G401 (cell line): ENCODE measurements at regions not wholly inside any gene's neighbourhood (a gene's known extent, or its start where the extent isn't known, plus 50 kb on each side); places are given as distances from the start of the nearest gene placed in this dataset.
A peak's percentile ranks its signal among the peaks of the same experiment; 100 is the strongest.
"Not testable (repeated sequence)": the region's sequence is repeated elsewhere in the genome, so short reads cannot be mapped to it uniquely, and the experiment has no call there.

Experiments used
- DNase-seq: peaks from one replicate; pipeline ENCODE4 v3.0.0-alpha.2; 2015; ENCODE audit warnings: low spot score
- in situ Hi-C: cut with HindIII; loops from 2 replicates; pipeline ENCODE4 v1.10.0; 2016; ENCODE audit warnings: low sequenced_read_pairs, mixed read lengths

DNA sequence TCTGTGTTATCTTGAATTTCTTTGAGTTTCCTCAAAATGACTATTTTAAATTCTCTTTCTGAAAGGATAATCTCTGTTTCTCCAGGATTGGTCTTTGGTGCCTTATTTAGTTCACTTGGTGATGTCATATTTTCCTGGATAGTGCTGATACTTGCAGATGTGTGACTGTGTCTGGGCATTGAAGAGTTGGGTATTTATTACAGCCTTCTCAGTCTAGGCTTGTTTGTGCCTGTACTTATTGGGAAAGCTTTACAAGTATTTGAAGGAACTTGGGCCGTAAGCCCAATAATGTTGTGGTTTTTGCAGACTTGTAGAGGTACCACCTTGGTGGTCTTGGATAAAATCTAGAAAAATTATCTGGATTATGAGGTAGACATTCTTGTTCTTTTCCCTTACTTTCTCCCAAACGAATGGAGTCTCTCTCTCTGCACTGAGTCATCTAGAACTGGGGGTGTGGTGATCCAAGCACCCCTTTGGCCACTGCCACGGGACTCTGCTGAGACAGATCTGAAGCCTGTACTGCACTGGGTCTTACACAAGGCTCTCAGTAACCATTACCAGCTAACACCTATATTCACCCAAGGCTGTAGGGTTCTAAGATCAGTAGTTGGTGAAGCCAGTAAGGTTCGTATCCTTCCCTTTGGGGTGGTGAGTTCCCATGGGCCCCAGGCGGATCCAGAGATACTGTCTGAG is 703.7 kb upstream of the MGAT4C start:
- in situ Hi-C loops, result no loop called here
- no peak for DNase-seq

DNA sequence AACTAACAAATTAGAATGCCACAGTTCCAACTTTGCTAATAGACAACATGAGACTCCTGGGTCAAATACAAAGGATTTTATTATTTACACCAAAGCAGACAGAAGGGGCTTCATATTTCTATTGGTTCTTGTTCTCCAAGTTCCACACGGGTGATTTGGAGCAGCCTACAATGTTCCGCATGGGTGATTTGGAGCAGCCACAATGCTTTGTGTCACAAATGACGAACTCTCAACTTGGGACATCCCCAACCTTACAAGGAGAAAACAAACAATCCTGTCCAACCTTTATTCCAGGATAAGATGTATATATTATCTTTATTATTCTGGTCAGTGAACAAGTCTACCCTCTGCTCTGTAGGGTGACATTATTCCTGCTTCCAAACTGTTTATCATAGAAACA is 694.3 kb upstream of the MGAT4C start:
- in situ Hi-C loops, result no loop called here
- peak; percentile 14 for DNase-seq

DNA sequence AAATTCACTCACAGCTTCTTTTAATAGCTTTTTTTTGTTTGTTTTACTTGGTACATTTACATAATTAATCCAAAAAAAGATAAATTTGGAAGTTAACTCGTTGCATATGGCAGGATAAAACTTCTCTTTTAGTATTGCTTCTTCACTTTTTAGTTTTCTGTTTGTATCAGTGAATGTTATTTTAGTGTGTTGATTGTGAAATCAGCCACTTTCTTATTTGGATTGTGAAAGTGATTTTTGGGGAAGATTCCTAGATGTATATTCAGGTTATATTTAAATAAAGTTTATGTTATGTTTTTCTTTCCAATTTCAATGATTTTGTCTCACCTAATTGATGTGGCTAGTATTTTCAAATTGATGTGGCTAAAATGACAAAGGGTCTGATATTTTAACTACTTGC is 693.9 kb upstream of the MGAT4C start:
- no peak for DNase-seq
- in situ Hi-C loops, result no loop called here

DNA sequence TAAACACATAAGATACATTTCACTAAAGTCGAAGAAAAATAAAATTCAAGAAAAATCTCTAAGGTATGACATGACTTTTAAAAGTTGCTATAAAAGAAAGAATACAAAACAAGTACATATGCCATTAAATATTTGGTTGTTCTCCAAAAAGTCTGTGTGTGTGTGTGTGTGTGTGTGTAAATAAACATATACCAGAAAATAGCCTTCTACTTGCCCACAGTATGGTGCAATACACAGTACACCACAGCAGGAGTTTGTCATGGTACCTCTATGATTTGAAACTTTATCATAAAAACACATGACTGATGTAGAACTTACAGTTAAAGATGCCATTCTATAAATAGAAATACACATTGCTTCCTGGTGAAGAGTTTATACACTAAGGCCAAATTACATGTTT is 692.7 kb upstream of the MGAT4C start:
- no peak for DNase-seq
- in situ Hi-C loops, result no loop called here

DNA sequence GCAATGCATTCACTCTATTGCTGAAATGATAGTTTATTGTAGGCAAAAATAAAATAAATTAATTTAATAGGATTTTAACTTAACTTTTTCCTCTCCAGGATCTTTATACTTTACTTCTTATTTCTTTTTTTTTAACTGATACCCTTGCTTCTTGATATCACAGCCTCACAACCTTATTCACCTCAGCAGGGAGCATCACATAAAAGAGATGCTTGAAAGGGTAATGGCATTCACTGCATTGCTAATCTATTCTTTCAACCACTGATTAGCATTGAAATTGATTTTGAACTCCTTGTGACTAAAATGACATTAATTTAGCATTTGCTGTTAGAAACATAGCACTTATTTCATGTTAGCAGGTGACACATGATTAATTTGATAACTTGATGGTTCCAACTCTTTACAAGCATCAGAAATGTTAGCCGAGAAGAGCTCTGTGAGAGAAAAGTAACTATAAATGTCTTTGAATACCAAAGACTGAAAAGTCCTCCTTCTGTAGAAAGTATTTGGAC is 689.5 kb upstream of the MGAT4C start:
- in situ Hi-C loops, result no loop called here
- DNase-seq, result no peak

DNA sequence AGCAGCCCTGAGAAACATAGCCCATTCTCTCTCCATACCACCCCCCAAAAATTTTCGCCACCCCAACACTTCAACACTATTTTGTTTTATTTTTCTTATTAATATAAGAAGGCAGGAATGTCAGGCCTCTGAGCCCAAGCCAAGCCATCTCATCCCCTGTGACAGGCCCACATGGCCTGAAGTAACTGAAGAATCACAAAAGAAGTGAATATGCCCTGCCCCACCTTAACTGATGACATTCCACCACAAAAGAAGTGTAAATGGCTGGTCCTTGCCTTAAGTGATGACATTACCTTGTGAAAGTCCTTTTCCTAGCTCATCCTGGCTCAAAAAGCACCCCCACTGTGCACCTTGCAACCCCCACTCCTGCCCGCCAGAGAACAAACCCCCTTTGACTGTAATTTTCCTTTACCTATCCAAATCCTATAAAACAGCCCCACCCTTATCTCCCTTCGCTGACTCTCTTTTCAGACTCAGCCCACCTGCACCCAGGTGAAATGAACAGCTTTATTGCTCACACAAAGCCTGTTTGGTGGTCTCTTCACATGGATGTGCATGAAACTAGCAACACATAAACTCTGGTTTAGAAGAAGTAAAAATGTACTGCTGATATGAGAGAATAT is 688.1 kb upstream of the MGAT4C start:
- in situ Hi-C loops, DNase-seq: not testable (repeated sequence)

DNA sequence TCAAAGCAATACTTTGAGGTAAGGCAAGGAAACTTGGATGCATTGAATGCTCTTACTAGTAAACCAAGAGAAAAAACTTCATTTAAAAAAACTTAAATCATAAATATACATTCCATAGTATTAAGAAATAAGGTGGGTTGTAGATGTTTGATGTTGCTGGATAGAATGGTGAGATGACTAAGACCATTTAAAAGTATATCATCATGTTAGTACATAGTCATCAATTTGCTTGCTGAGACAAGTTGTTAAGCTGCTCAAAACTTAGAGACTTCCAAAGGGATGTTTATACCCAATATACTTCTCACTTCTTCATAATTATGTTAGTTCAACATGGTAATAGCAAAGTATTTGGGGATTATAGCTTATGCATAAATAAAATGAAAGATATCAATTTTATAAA is 675.5 kb upstream of the MGAT4C start:
- in situ Hi-C loops, result no loop called here
- no peak for DNase-seq

DNA sequence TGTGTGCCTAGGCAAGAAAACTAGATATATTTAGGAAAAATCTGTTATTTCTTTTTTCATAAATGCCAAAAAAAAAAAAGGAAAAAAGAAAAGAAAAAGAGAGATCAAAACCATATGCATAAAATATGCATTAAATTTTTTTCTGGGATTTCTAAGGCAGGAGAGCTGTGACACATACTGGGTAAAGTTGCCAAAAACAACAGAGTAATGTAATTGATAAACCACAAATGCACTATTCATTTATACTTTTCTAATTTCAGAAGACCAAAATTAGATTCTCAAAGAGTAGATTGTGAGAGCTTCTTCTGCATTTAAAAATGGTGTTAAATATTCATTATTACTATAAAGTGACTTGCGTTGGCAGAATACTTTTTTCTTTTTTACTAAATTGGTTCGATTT is 673.8 kb upstream of the MGAT4C start:
- in situ Hi-C loops, result no loop called here
- no peak for DNase-seq

DNA sequence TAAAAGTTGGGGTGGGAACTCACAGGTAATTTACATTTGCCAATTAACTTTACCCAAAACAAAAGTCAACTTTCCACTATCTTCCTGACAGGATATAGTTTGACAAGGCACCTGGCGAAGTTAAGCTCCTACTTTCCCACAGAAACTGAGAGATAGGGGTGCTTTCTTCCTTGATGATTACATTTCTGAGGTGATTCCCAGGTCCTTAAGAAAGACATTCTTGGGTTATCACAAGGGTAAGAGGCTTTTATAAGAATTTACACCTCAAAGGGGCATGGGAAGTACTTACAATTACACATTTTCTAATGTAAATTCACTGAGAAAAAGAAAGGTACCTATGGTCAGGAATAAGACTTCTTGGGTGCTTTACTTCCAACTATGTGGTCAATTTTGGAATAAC is 660.9 kb upstream of the MGAT4C start:
- in situ Hi-C loops, result no loop called here
- DNase-seq, result no peak

DNA sequence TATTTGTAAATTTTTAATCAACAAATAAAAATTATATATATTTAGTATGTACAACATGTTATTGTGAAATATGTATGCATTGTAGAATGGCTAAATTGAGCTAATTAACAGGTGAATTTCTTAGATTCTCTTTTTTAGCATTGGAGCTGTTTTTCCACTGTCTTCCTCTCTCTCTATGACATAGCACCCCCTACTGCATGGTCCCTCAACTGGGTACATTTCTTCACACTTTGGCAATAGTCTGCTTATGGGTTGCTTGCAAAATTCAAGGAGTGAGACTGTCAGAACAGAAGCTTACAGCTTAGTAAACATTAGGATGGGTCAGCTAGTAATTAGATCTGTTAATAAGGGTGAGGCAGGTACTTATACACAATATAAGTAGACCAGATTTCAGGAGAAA is 658.5 kb upstream of the MGAT4C start:
- no peak for DNase-seq
- in situ Hi-C loops, result no loop called here

DNA sequence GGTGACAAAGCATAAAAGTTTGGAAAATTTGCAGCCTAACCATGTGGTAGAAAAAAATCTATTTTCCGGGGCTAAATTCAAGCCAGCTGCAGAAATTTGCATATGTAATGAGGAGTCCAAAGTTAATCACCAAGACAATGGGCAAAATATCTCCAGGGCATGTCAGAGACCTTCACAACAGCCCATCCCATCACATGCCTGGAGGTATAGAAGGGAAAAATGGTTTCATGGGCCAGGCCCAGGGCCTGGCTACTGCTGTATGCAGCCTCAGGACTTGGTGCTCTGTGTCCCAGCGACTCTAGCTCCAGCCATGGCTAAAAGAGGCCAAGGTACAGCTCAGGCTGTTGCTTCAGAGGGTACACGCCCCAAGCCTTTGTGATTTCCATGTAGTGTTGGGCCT is 655.8 kb upstream of the MGAT4C start:
- in situ Hi-C loops, result no loop called here
- no peak for DNase-seq

DNA sequence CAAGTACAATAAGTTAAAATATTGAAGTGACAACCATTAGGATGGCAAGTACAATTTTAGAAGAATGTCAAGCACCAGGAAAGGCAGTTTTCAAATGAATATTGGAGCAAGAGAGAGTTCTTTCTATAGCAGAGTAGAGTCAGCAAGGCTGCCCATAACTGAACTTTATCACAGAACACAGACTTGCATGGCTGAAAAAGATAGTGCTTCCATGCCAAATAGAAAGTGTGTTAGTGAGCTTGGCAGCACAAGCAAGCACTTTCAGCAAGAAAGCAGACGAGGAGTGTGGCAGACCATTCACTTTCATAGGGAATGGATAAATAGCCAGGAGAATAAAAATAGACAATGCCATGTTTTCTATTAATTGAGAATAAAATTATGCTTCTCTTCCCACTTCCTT is 647.0 kb upstream of the MGAT4C start:
- peak; percentile 6 for DNase-seq
- in situ Hi-C loops, result no loop called here

DNA sequence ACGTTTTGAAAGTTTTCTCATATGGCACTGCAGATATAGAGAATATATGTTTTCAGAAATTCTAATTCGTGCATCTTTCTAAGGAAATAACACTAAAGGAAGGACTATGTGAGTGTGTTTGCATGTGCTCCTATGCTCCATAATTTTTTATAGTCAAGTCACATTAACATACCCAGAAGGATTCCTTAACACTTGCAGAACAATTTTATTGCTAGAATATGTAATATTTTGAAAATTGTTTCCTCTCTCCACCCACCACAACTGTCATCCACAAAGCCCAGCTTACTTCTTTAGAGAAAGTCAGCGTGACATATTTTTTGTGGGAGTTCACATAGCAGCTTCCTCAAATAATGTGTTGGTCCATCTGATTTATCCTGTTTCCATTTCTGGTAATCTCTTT is 604.6 kb upstream of the MGAT4C start:
- no peak for DNase-seq
- in situ Hi-C loops, result no loop called here

DNA sequence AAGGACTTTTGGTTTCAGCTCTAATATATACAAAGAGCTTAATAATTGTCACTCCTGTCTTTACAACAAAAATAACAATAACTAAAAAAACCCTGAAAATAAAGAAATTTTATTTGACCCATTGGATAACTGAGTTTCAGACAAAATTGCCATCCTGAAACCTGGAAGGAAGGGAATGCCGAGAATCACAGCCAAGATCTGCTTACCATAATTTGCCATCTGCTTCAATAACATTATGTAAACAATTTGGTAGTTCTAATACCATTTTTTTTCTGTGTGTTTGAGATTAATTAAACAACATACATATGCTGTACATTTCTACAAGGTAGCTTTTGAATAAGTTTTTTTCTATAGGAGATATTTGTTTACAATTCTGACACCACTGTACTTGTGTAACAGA is 596.3 kb upstream of the MGAT4C start:
- in situ Hi-C loops, result no loop called here
- peak; percentile 50 for DNase-seq

DNA sequence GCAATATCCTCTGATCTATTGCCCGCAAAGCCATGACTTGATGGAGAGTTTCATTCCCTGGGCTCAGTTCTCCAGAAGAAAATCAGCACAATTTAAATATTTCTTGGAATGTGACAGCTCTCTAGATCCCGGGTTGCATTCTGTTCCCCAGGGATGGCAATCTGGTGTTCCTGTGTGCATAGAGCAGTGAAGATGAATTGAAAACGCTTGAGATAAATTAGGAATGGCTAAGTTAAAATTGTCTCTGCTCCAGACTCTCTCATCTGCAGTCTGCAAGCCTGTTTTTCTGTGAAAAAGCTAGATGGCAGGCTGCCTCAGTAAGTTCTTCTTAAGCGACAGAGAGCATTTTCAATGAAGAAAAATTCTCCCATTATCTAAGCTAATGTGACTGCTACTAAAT is 582.5 kb upstream of the MGAT4C start:
- peak; percentile 69 for DNase-seq
- in situ Hi-C loops, result no loop called here

DNA sequence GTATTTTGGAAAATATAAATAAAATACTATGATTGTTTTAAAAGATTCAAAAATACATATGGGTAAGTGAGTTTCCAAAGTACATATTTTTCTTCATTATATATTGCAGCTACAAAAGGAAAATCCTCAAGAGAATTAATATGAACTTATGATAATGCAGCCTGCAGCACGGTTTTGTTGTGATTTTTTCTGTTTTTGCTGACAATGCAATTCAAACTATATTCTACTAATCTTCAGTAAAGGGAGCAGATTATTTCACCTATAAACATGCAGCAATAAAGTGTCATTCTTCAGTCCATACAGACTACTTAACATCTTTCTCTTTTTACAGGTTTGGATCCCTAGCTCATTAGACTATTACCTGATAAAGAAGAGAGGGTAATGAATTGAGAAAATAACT is 582.1 kb upstream of the MGAT4C start:
- in situ Hi-C loops, result no loop called here

DNA sequence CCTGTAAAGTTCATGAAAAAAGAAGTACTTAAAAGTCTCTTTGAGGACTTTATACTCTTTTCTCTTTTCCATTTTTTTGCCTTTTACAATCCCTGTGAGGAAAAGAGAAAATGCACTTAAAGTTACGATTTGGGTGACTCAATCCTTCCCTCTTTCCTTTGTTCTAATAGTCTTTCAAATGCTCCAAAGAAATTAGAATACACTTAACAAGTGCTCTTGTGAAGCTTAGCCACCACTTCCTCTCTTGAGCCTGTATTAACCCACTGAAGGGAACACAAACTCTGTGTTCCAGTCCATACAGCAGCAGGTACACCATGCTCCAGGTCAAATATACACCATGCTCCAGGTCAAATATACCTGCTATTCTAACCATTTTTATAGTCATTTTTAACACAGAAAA is 581.1 kb upstream of the MGAT4C start:
- in situ Hi-C loops, result no loop called here
- DNase-seq, result peak; percentile 16

More for the DNA sequence above, 582.1 kb upstream of the MGAT4C start:
- no peak for DNase-seq

DNA sequence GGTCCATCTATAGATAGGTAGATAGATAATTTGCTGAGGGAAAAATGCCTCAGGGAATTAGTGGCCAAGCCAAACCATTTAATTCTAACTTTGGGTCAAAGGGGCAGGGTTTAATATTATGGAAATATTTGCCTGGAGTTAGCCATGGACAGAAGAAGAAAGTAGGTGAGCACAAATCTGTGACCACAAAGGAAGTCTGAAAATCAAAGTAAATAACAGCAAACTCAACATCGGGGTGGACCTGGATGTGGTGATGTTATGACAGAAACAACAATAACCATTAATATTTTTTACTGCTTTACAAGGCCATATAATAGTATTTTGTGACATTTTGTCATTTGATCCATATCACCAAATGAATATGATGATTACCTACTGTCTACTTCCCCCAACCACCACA is 578.0 kb upstream of the MGAT4C start:
- DNase-seq, result no peak
- in situ Hi-C loops, result no loop called here

DNA sequence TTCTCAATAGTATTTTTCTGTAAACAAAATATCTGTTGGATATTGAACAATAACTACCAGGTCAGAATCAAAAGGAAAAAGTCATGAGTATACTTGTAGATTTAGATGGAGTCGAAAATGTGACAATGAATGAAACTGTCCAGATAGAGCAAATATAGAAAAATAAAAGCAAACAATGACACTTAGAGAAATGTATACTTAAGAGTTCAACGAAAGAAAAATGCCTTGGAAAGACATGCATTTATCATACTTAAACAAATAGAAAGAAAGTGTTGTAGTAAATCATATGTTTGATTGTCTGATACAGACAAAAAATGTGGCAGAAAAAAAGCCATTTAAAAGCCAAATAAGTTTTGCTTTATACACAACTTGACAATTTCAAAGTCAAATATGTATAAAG is 571.2 kb upstream of the MGAT4C start:
- no peak for DNase-seq
- in situ Hi-C loops, result loop anchor here (5.0 kb wide), 1 partner anchor 40 kb away; no protein-coding TSS in a partner anchor

DNA sequence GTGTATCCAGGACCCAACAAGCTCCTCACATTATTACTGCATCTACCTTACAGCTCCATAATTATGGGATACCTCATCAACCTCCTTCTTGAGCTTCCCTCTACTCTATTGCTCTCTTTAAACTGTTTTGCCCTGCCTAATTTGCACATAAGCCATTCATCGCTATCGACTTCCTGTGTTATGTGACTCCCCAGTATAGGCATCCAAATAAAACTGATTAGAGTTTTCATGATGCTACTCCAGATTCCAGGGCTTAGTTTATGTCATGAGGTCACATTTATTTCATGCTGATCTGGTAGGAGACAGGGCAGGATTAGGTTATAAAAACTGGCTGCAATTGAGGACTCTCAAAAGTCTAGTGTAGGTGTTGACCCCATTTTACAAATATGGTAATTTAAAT is 569.9 kb upstream of the MGAT4C start:
- in situ Hi-C loops, result loop anchor here (5.0 kb wide), 1 partner anchor 41 kb away; no protein-coding TSS in a partner anchor
- no peak for DNase-seq

DNA sequence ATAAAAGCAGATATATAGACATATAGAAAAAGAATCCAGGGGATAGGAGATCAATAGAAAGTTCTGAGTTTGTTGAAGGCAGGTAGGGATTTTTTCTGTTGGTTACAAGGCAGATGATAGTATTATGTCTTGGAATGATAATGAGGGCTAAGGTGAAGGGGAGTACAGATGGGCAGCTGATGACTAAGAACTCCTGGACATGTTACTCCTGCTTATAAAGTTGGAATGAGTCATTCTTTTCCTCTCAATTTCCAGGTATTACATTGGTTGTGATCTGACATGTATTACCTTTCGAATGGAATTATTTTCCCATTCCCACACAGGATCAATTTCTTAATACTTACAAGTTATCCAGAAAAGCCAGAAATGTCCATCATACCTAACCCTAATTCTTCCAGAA is 545.2 kb upstream of the MGAT4C start:
- in situ Hi-C loops, result no loop called here
- no peak for DNase-seq
